ACHN (cell line): ENCODE measurements at regions not wholly inside any gene's neighbourhood (a gene's known extent, or its start where the extent isn't known, plus 50 kb on each side); places are given as distances from the start of the nearest gene placed in this dataset.
A peak's percentile ranks its signal among the peaks of the same experiment; 100 is the strongest.
"Not testable (repeated sequence)": the region's sequence is repeated elsewhere in the genome, so short reads cannot be mapped to it uniquely, and the experiment has no call there.

Experiments
- DNase-seq: peaks from one replicate; pipeline ENCODE4 v3.0.0-alpha.2; 2015
- in situ Hi-C: cut with HindIII; loops from 2 replicates; pipeline ENCODE4 v1.10.0; 2017; ENCODE audit warnings: low sequenced_read_pairs, low pct_ligation_motif_present, low pct_unique_long_range_greater_than_20kb

DNA sequence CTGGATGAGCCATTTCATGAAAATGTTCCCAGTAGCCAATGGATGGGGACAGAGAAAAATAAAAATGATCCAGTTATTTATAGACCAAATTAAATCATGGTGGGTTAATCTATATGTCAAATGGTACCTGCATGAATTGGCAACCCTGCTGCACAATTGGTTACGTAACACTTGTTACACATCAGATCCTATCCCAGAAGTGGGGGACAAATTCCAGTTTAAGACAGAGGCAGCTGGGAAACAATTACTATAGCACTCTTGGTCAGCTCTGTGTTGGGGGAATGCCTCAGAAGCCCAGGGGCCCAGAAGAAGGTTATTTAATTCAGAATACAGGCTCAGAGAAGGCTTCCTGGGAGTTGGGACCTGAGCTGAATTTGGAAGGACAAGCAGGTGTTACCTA lies 81.1 kb upstream of the FLT1 start:
- DNase-seq: no peak
- in situ Hi-C loops: no loop called here

DNA sequence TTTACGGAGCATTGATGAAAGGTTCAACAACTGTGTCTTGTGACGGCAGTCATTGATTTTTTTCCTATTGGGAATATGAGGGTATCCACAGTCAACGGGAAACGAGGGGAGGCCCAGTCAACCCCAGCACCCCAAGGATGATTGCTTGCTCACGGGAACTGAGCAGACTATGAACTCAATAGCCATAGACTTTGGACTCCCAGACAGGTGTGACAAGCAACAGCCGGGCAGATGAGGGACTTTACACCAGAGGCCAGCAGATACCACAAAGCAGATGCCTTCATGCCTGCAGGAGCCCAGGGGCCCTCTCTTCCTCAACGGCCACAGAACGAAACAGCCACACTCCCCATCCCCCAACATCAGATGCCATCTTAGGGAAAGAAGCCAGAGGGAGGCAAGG lies 80.3 kb upstream of the FLT1 start:
- no peak for DNase-seq
- in situ Hi-C loops: no loop called here

DNA sequence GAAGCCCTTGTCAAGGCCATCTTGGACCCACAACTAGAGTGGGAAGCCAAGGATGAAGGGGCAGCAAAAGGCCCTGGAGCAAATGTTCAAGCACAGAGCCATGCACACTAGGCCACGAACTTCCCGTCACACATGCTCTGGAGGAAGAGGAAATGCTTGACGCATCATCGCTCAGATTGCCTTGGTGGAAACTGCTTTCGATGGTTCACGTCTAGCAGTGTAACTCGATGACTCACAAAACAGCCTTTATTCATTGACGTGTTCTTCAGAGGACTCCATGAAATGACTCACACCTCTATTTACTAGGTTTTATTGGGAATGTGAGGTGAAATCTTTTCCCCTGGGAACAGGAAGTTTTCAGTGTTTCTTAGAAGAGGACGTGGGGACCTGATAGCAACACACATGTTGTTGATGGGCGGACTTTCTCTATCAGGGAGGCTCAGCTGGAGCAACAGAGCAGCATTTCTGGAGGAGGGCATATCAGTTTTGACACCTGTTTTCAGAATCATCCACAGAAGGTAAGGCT lies 79.8 kb upstream of the FLT1 start:
- in situ Hi-C loops: no loop called here

DNA sequence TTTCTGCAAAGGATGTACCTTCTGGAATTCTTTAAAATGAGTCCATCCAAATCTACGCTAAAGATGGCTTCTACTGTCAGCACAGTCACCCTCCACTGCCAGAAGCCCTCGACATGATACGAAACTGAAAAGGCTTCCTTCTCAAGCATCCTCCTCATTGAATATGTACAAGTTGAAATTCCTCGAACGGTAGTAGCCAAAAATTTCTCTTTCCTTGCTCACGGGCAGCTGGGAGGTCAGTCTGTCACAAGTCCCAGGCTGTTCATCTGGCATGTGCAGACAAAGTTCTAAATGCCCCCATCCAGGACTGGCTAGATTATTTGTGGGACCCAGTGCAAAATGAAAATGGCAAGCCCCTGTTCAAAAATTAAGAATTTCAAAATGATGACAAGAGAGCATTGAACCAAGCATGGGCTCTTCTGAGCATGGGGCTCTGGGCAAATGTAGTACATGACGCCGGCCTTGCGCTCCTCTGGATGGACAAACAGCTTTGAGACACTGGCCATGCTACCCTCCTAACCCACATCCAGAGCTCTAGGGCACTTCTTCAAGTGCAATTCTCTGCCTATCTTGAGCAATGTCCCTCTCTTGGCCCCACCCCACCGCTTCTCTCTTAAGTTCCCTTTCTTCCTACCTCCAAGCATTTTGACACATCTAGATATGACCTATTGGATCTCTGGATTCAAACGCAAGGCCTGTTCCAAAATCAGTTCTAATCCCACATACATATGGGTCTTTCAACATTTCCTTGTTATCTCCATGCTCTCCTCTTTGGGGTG lies 78.9 kb upstream of the FLT1 start:
- in situ Hi-C loops: no loop called here
- no peak for DNase-seq

More for the DNA sequence above, 79.8 kb upstream of the FLT1 start:
- DNase-seq: peak; percentile 81

DNA sequence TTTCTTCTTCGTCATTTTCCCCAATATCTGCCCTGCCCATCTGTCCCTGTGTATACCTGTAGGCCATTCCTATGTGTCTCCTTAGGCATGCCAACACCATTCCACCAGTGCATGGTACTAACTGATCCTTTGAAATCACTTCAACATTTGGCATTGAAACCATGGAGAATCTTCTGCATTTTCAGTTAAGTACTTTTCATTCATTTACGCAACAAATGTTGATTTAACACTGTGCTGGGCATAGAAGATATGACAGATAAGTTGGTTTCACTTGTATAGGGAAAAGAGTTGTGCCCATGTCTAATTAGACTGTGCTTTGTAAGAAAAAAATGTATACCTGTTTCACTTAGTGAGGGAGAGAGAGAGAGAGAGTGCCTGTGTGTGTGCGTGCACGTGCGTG lies 77.9 kb upstream of the FLT1 start:
- no peak for DNase-seq
- in situ Hi-C loops: no loop called here

DNA sequence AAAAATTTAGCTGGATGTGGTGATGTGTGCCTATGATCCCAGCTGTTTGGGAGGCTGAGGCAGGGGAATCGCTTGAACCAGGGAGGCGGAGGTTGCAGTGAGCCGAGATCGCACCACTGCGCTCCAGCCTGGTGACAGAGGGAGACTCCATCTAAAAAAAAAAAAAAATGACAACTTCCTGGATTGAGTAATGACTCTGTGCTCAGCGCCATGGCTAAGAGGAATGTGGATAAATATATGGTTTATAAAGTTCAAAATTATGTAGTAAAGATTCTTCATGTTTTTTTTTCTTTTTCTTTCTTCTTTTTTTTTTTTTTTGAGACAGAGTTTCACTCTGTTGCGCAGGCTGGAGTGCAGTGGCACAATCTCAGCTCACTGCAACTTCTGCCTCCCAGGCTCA lies 75.4 kb upstream of the FLT1 start:
- in situ Hi-C loops, DNase-seq: not testable (repeated sequence)

DNA sequence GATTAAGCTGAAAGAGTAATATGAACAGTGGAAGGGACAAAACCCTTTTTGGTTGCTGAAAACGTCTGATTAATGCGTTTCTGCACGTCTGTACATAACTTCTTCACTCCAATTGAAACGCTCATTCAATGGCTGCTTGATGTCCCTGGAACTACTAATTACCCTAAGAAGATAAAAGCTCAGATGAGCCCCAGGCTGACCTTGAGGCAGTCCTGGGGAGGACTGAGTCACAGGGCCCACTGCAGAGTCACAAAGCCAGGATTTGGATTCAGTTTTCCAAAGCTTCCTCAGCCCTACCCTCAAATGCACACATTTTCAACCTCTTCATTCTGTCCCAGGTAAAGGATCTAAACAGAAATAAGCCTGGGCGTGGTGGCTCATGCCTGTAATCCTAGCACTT lies 75.0 kb upstream of the FLT1 start:
- in situ Hi-C loops: no loop called here
- DNase-seq: no peak

DNA sequence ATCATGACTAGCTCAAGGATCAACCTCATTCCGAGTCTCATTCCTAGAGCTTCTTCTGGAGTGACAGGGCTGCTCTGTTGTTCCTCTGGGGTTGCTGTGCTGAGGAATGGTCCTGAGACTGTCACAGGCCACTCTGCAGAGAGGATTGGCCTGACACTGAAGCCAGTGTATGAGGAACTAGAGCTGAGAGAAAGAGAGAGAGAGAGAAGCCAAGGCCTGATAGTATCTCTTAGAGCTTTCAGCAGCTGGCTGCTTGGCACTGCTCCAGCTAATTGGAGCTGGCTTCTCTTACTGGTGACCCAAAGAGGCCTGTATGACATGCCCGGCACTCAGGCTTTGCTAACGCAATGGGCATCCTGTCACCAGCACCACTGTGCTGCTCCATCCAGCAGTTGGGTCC lies 73.4 kb upstream of the FLT1 start:
- DNase-seq: no peak

DNA sequence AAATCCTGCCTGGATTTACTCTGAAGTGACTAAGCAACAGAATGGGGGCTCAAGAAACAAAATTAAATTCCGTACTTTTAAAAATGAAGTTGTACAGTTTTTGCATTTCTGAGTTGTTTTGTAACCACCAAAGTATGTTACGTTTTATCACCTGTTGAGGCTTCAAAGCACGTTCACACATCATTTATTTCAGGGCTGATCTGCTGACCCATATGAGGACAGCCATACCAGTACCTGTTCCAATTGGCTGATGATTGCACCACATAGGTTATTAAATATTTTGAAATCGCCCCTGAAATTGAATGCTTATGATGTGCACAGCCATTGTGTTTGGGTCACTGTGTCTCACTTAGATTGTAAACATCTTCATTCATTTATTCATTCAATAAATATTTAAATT lies 72.0 kb upstream of the FLT1 start:
- in situ Hi-C loops: no loop called here
- DNase-seq: no peak

More for the DNA sequence above, 73.4 kb upstream of the FLT1 start:
- in situ Hi-C loops: no loop called here

DNA sequence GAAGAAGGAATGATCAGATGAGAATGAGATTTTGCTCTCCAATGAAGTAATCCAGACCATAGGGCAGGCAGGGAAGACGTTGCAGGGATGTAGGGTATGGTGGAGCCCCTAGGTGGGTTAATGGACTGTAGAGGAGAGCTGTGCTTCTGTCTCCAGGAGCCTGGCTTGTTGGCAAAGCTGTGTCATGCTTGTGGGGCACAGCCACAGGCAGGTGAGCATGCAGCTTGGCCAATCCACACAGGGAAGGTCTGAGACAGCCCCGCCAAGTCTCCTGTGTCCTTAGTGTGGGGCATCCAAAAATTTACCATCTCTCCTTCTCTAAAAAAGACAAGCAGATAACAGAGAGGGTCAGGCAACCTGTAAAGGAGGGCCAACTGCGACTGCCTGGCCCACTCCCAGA lies 71.4 kb upstream of the FLT1 start:
- in situ Hi-C loops: no loop called here
- DNase-seq: no peak

DNA sequence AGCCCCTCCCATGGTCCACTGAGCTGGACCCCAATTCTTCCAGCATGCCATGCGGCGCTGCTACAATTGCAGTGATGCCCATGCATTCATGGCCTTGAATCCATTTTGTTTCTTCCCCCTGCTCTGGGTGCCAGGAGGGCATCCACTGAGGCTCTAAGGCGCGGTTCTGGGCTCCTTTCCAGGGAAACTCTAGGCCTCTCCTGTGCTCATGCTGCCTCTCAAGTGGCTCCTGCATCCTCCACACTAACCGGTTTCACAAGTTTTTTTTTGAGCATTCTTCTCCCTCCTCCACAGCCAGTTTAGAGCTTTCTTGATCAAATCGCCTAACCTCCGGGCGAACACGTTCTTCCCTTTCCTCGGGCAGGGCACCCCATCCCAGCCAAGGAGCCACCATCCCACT lies 69.1 kb upstream of the FLT1 start:
- no peak for DNase-seq
- in situ Hi-C loops: no loop called here

DNA sequence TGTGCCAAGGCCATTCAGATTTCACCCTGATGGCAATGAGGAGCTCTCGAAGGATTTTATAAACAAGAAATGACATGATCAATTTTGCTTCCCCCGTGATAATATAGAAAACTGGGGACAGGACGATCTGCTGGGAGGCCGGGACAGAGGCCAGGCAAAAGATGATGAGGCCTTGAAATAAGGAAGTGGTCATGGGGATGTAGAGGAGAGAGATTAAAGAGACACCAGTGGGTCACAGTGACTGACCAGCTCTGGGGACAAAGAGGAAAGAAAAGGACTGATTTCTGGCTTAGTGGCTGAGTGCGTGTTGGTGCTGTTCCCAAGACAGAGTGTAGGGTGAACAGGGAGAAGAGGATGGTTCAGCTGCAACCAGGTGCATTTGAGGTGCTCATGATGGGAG lies 68.7 kb upstream of the FLT1 start:
- in situ Hi-C loops: no loop called here
- DNase-seq: no peak

DNA sequence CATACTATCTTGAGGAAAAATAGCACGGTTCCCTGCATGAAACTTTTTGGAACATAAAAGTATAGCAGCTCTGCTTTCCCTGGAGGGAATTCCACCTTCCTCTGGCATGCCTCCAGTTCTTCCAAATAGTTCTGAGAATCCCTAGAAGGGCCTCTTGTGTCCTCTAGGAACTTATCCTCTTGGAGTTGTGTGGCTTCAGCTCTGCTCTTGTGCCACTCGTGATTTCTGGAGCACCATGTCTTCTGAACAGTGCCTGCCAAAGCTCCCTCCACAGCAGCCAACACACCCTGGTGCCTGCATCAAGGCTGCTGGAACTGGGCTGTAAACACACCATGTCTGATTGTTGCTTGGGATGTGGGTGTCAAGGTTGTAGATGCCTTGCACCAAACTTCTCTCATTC lies 65.7 kb upstream of the FLT1 start:
- in situ Hi-C loops: no loop called here
- DNase-seq: no peak

DNA sequence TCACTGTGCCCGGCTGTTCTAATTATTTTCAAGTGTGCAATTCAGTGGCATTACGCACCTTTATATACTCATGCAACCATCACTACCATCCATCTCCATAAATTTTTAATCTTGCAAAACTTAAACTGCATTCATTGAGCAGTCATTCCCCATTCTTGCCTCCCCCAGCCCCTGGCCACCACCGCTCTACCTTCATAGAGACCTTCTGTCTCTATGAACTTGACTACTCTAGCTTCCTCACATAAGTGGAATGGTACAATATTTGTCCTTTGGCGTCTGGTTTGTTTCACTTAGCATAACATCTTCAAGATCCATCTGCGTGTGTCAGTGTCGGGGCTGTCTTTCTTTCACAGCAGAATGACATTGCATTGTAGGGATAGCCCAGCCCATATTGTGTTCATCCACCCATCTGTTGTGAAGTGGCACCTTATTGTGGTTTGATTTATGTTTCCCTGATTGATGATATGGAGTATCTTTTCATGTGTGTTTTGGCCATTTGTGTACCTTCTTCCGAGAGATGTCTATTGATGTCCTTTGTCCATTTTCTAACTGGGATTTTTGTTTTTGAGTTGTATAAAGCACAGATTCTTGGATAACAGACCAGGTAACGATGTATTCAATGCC lies 64.8 kb upstream of the FLT1 start:
- in situ Hi-C loops: no loop called here
- no peak for DNase-seq

DNA sequence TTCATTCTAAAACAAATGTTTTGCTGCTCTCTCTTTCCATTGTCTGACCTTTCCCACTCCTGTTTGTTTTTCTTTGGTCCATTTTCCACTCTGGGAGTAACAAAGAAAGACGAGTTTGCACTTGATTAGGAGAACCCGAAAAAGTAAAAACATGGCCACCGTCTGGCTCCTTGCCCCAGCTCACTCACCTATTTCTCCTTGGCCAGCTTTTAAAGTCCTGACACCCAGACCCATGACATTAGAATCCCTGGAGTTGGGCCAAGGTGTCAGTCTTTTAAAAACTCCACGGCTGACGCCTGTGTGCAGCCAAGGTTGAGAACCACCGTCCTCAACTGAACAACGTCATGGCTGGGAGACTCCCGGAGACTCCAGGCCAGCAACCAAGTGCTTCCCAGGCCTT lies 63.6 kb upstream of the FLT1 start:
- DNase-seq: no peak
- in situ Hi-C loops: no loop called here

DNA sequence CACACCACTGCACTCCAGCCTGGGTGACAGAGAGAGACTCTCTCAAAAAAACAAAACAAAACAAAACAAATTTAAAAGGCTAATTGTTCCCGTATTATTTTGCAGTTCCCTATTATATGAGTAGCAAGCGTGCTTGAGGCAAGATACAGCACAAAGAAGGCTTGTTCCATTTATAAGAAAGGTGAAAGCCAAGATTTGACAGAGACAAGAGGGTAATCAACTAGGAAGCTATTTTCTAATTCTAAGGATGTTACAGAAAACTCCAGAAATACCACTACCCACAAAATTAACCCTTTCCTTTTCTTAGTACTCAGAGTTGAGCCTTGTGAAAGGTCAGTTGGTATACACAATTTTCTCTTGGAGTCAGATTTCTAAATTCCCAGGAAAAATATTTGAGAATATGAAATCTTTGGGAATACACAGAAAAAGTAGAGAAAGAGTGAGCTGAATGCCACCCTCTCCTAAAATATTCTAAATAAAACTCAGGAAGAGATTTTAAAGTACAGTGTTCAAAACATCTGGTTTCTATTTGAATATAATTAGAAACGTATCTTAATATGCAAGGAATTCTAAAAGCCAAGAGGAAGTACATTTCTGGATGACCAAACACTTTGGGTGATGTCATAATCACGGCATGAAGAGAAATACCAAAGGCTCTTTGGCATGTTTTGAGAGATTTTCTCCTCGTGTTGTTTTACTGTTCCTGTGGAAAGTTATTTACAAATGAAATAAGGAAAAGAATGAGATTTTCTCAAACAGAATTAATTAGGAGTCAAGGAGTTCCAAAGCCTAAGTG lies 63.0 kb upstream of the FLT1 start:
- peak; percentile 21 for DNase-seq

DNA sequence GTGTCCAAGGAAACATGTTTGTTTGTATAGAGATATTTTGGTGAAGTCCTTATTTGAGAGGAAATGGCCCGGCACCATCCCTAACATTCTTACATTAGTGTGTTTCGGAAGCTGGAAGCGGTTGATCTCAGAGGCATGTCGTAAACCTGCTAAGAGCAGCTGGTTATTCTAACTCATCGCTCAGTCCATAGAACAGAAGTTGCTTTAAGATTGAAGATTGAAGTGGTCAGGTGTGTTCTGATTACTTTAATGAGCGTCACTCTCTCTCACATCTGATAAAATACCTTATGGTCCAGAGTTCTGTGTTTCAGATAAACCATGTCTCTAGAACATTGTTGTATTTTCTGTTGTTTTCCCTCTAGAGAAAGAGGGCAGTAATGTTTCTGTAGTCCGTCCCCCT lies 60.2 kb upstream of the FLT1 start:
- no peak for DNase-seq
- in situ Hi-C loops: no loop called here

More for the DNA sequence above, 63.0 kb upstream of the FLT1 start:
- in situ Hi-C loops: no loop called here

DNA sequence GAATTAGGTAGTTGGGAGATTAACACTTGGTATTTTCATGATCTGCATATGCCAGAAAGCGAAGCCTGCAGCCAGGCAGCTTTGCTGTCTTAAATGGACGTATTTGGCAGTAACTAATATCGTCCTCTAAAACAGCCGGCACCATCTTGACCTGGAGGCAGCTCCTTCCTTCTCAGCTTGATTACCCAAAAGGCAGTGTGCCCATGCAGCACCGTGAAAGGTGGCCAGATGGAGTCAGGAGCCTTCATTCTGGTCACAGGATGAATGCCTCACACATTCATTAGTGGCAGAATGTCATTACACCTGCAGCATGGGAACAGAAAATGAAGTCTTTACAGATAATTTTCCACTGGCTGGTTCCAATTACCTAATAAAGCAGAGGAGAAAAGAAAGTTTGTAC lies 59.0 kb upstream of the FLT1 start:
- DNase-seq: no peak
- in situ Hi-C loops: no loop called here

DNA sequence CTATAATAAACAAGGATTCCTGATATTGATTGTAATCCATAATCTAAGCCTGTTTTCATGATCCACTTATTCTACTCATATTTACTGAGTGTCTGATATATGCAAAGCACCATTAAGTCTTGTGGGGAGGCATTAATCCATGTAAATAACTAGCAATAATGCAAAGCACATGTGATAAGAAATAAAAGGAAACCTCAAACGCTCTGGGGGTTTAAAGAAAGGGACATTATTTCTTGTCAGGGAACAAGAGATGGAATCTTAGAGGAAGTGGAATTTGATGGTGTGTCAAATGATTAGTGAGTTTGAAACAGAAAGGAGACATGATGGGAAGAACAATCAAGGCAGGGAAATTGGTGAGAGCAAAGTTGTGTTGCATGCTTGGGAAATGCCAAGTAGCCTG lies 57.4 kb upstream of the FLT1 start:
- no peak for DNase-seq
- in situ Hi-C loops: no loop called here
